HUDEP-2 (cell line): ENCODE measurements at regions not wholly inside any gene's neighbourhood (a gene's known extent, or its start where the extent isn't known, plus 50 kb on each side); places are given as distances from the start of the nearest gene placed in this dataset.

Experiments
- DNase-seq, 76 experiments: peaks; one replicate each; lab custom pipeline; 2025; ENCODE audit not compliant: unreplicated experiment in 76 of 76; lab: John Stamatoyannopoulos, UW

DNA sequence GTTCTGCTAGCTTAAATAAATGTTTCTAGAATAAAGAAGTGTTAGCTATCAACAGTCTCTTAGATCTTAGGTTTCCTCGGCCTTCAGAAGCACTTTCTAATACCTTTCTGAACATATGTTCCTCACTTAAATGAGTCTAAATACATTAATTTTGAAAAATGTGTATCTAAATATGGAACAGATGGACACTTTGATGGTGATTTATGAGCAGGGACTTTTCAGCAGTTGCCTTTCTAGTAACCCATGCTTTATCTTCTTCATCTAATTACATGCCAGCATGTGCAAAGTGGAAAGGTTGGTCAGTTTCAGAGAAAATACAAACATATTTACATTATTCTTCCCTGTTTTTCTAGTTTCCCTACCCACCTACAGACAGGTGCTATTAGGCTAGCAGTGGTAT is 797.0 kb upstream of the CHAC2 start:
- no peak for DNase-seq

DNA sequence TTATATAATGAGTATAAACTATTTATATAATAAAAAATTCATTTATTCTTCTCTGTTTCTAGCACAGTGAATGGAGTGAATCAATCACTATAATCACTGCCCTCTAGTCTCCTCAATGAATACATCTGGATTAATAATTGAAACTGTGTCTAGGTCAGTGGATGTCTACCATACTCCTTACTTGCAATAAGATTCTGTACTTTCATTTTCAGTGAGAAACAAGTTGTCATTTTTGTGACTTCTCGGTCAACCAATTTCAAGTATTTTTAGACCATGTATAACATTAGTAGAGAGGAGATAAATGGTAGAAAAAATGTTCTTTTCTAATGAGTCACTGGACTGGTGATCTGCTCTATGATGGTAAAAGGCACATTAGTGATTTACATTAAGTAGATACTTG is 799.6 kb upstream of the CHAC2 start:
- DNase-seq: no peak

DNA sequence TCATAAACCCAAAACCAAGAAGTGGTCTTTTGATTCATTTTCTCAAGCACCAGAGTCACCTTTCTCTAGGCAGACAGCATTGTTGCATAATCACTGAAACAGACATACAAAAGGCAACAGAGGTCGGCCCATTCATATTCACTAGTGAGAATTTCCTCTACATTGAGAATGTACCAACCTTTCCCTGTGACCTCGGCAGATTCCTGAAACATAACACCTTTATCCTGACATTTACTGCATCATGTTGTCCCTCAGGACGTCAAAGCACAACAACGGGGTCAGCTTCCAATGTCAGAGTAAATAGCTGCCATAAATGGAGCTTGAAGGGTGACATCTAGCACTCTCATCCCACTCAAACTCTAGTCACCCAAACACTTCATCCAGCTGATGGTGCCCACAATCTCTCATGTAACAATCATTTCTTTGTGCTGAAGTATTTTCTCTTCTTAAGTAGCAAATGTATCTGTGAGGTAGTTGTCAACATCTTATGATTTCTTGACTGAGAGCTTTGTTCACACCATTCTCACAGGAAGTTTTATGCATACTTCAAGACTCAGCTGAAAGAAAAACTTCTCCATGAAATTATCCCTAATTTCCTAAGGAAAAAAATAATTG is 802.6 kb upstream of the CHAC2 start:
- no peak for DNase-seq

DNA sequence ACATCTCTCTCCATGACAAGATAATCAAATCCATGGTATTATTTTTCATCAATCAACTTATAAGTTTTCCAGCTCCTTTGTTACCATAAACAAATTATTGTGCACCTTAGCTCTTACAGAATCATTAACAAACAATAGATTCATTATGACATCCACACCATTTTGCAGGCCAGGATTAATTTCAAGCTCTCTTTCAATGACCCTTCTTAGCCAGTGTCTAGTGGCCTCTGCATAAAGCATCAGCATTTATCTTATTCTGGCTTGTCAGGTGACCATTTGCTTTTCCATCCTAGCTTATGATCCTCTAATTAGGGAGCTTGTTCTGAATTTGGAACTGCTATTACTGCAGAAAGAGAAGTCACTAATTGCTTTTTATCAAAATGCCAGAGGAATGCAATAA is 806.2 kb upstream of the CHAC2 start:
- no peak for DNase-seq

DNA sequence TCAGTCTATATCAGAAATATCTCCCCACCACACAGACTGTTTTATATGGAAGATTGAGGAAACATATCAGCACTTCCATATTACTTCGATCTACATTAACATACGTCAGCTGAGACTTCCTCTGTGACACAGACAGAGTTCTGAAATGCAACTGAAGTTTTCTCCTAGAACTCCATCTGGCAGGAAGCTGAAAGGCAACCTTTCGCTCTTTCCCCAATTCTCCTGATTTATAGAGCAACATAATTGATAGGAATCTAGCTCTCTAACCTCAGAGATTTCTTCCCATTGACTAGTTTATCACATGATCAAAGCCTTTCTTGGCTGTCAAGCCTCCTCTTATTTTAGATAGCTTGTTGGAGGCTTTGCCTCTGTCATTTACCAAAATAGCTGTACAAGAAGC is 806.7 kb upstream of the CHAC2 start:
- no peak for DNase-seq

DNA sequence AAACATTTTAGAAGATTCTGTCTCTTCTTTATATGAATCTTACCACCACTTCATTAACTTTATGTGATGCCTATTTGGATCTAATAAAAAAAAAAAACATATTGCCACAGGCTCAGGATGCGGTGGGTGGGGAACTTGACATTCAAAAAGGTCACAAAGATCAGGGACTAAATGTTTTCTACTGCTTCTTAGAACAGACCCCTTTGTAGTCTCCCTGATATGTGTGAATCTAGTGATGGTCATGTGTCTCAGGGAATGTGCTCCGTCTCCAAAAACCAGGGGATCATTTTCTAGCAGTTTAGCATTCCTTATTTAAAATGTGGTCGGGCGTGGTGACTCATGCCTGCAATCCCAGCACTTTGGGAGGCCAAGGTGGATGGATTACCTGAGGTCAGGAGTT is 807.8 kb upstream of the CHAC2 start:
- no peak for DNase-seq

DNA sequence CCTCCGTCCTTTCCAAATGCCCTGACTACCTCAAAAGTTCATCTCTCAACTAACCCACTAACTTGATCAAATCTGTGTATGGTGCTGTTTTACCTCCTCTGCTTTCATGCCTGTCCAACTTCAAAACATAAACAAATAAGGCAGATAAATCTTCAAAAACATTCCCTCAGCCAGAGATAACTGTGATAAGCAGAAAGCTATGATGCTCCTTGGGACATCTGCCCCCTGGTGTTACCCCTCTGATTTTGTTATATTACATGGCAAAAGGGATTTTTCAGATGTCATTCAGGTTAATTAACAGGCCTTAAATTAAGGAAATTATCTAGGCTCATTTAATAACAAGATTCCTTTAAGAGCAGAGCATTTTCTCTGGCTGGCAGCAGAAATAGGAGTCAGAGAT is 810.8 kb upstream of the CHAC2 start:
- DNase-seq: no peak

DNA sequence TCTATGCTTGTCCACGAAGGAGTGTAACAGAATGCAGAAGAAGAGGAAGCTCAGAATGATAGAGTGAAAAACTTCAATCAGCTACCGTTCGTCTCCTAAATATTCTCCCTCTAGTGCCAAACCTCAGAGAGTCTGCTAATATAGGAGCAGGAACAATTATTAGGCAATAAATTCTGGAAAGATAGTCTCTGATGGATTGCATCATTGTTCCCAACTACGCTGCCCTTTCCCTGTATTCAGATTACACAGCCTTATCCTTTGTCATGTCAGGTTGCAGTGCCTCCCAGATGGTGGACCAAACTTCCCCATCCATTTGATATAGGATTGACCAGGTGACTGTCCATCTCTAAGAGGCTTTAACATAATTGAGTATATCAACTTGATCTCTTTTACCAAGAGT is 811.5 kb upstream of the CHAC2 start:
- no peak for DNase-seq

DNA sequence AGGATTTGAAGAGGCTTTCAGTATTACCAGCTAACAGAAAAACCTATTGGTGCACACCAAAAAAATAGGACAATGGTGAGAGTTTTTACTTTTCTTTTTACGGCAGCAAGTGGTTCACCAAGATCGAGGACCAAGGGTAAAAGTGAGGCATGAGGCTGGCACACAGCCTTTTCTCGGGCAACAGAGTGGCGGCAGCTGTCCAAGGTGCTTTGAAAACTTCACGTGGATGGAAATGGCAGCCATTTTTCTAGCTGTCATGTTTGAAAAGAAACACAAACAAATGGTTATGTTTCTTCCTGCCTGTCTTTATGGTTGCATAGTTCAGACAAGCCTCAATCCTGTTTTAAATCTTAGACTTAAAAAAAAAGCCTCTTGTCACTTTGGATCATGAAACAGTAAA is 812.5 kb upstream of the CHAC2 start:
- no peak for DNase-seq

DNA sequence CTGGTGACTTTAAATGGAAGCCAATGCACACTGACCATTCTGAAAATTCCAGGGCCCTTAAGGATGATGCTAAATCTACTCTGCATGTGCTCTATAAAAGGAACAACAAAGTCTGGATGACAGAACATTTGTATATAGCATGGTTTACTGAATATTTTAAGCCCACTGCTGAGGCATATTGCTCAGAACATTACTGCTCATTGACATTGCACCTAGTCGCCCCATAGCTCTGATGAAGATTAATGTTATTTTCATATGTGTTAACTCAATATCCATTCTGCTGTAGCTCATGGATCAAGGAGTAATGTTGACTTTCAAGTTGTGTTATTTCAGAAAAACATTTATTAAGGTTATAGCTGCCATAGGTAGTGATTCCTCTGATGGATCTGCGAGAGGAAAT is 827.5 kb upstream of the CHAC2 start:
- DNase-seq: no peak

DNA sequence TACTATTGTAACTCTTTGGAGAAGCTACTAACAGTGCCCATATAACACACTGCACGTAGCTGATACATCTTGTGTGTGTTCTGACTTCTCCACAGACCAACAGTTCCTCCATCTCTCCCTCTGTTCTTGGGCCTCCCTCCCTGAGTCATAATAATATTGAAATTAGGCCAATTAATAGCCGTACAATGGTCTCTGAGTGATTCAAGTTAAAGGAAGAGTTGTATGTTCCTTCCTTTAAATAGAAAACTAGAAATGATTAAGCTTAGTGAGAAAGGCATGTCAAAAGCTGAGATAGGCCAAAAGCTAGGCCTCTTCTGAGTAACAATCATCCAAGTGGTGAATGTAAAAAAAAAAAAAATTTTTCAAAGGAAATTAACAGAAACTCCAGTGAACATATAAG is 828.4 kb upstream of the CHAC2 start:
- no peak for DNase-seq

DNA sequence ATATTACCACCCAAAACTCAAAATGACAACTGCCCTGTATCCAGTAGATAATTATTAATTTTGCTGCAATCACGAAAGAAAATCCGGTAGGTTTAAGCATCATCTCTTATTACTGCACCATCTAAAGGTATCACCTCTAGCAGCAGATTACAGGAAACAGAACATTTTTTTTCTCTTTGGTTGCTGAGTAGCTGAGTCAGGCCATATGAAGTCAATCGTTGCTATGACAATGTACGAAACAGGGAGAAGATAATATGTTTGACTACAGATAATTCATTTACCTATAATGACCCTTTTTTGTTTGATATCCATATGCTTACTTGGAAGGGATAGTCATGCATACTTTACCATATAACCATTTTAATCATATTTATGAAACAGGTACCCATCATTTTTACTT is 831.6 kb upstream of the CHAC2 start:
- DNase-seq: no peak

DNA sequence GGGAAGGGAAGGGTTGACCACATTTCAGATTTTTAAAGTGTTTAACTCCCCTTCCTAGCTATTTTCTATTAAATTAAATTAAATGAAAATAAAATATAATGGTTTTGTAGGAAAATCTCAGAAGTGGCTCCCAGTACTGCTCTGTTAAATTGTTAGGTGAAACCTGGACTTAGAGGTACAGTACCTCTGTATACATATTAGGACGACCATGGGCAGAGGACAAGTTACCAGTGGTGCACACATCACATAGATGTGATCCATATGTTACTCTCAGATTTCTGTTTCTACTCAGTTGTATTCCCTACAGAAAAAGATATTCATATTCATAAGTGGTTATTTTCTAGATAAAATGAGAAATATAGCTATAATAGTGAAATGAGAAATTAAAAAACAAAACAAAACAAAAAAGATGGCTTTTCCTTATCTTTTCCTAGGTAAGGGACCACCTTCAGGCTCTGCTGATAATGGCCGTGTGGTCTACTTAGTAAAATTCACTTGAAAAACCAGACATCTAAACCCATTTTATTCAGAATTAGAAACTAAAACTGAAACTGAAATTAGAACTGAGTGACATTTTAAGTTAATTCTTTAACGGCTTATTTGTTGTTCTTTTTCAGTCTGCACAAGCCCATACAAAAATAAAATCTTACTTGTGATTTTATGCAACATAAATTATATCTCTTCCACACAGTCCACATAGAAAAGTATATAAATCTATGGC is 832.5 kb upstream of the CHAC2 start:
- DNase-seq: no peak

DNA sequence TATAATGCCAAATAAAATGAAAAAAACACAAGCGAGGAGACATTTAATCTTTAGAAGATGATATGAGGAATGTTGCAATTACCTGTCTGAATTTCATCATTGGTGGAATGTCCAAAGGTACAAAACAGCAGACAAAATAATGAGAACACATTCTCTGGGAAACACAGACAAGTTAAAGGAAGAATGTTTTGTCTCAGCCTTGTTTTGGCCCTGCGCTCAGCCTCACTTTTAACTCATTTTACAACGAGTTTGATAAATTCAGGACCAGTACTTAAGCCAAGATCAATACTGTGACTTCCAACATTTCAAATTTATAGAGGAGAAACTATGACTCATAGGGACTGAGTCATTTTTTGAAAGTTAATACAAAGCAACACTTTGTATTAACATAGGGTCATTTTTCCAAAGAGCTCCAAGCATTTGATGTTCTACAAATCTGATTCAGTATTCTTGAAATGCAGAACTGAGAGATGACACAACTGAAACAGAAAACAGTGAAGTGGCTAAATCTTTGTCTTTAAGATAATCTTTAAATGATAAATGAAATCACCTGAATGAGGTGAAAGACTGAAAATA is 833.2 kb upstream of the CHAC2 start:
- no peak for DNase-seq

DNA sequence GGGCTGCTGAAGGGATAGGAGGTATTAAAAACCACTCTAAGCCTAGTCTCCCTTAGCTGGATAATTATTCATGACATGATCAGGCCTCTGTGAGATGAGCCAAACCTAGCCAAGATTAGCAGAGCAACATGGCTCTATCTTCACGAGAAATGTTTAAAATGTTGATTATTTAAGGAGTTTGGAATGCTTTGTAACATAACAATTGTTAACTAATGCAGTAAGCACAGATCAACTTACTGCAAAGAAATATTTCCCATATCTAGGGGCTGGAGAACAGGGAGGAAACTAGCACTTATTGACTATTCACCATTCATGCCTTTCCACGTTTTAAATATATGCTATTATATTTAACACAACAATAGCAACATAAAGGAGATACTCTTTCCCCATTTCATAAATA is 833.7 kb upstream of the CHAC2 start:
- DNase-seq: no peak

DNA sequence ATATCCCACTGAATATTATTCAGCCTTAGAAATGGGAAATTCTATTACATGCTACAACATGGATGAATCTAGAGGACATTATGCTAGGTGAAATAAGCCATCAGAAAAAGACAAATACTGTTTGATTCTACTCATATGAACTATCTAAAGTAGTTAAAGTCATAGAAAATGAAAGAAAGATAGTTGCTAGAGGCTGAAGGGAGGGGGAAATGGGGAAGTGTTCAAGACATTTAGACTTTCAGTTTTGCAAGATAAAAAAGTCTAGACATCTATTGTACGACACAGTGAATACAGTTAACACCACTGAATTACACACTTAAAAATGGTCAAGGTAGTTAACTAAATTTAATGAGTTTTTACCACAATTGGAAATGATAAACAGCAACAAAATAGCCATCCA is 835.9 kb upstream of the CHAC2 start:
- DNase-seq: no peak

DNA sequence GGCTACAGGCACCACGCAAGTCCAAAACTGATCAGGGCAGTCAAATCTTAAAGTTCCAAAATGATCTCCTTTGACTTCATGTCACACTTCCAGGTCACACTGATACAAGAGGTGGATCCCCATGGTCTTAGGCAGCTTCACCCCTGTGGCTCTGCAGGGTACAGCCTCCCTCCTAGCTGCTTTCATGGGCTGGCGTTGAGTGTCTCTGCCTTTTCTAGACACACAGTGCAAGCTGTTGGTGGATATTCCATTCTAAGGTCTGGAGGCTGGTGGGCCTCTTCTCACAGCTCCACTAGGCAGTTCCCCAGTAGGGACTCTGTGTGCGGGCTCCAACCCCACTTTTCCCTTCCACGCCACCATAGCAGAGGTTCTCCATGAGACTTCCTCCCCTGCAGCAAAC is 838.2 kb upstream of the CHAC2 start:
- DNase-seq: no peak

DNA sequence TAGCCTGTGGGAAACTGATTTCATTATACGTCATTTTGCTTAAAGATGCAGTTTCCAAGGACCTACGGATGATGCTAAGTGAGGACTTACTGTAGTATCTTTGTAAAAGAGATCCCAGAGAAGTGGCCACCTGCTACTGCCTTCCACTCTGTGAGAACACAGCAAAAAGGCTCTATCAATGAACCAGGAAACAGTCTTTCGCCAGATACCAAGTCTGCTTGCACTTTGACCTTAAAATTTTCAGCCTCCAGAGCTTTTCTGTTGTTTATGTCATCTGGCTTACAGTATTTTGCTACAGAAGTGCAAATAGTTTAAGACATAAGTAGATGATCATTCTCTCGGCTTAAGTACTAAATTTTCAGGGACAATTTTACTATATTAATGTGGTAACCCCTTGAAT is 847.9 kb upstream of the CHAC2 start:
- DNase-seq: no peak

DNA sequence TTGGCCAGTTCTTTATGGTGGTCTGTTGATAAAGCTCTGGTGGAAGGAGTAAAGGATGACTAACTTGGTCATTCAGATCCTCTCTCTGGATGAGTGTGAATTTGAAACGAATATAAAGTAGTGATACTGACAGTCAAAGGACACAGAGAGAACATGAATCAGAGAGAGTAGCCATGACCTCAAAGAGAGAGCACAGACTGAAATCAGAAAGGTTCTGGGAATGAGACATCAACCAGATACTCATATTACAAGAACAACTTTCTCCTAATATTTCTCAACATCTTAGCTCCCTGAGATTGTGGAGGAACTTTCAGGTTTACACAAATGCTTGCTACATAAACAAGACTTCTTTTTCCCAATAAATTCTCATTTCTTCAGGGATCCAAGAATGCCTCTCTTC is 849.1 kb upstream of the CHAC2 start:
- no peak for DNase-seq

DNA sequence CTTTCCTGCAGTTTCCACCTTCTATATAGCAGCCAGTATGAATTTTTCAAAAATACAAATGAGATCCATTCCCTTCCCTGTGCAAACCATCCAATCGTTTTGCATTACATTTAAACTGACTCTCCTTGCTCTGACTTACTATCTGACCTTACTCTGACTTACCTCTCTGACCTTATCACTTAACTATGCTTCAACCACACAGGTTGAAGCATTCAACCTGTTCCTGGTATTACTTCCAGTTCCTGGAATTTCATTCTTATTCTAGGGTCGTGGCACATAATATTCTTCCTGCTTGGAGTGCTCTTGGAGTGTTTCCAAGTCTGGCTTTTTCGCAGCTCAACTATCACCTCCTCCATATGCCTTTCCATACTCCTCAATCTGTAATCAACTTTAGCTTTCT is 850.6 kb upstream of the CHAC2 start:
- no peak for DNase-seq

DNA sequence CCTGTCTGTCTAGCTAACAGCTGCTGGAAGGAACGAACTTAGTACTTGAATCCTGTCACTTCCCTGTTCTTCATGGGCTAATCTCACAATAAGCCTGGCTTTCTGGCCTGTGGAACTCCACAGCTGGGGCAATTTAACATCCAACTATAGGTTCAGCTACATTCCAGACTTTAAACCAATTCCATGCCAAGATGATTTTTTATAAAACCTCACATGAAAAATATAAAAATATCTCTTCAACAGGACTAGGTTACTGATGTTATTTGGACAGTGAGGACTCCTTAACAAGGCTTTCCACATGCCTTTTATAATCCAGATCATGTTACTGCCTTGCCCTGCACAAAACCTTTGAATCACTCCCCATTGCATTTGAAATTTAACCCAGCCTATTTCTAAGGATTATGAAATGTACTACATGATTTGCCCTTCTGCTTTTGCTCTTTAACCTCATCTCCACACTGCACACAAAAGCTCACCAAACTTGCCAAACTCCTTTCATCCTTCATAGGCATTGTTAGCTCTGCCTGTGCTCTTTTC is 863.2 kb upstream of the CHAC2 start:
- no peak for DNase-seq

DNA sequence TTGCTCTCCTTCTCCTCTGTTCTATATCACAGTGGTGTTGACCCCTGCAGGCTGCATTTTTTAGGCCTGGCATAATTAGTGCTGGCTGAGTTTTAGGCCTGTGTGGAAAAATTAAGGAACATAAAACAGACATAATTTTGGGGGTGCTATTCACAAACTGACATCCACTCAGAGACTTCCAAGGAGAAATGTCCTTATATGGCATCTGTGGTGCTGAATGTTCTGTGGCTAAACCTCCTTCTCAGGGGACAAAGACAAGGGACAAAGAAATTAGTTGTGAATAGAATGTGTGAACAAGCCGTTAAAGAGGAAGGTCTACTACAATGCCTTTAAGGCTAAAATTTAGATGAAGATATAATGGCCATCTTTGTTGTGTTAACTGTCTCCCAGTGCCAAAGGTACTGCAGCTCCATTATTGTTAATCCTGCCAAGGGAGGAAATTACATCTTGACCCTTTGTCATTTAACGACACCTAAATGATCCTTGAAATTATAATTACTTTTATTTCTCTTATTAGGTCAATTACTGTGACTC is 870.0 kb upstream of the CHAC2 start:
- DNase-seq: no peak
